Esophagus muscularis mucosa (tissue), 4 donors: ENCODE measurements at regions not wholly inside any gene's neighbourhood (a gene's known extent, or its start where the extent isn't known, plus 50 kb on each side); places are given as distances from the start of the nearest gene placed in this dataset.
"Not testable (repeated sequence)": the region's sequence is repeated elsewhere in the genome, so short reads cannot be mapped to it uniquely, and the experiment has no call there.

Source experiments
- DNase-seq: peaks from one replicate; pipeline ENCODE4 v3.0.0-alpha.2; 2017; ENCODE audit errors: extremely low spot score
- H3K27ac ChIP-seq, 4 donors: fragments of 200-600 bp; sonication (generic); replicated peaks in 1 of 4; 1 replicate in 3 of 4; 2 replicates in 1 of 4; pipeline ENCODE4 v1.5.1; 2016 to 2019; ENCODE audit warnings: mild to moderate bottlenecking in 1 of 4
- H3K27me3 ChIP-seq, 4 donors: fragments of 200-600 bp; sonication (generic); one replicate each; pipeline versions ENCODE4 v1.5.1 to v1.6.0; 2016 to 2019
- H3K36me3 ChIP-seq, 4 donors: fragments of 200-600 bp; sonication (generic); one replicate each; pipeline ENCODE4 v1.5.1; 2016 to 2019
- H3K4me1 ChIP-seq, 4 donors: fragments of 200-600 bp; sonication (generic); one replicate each; pipeline ENCODE4 v1.5.1; 2016 to 2019
- H3K4me3 ChIP-seq, 4 donors: fragments of 200-600 bp; sonication (generic); 1 replicate in 2 of 4; 2 replicates in 2 of 4; pipeline ENCODE4 v1.5.1; 2016 to 2019; ENCODE audit warnings: mild to moderate bottlenecking in 4 of 4, moderate library complexity in 1 of 4
- H3K9me3 ChIP-seq, 4 donors: fragments of 200-600 bp; sonication (generic); 1 replicate in 3 of 4; 2 replicates in 1 of 4; pipeline ENCODE4 v1.5.1; 2016 to 2019
- CTCF ChIP-seq, 3 experiments: fragments of 200-600 bp in 2 of 3; fragments of 450-650 bp in 1 of 3; sonication (generic) in 2 of 3; IDR thresholded peaks; one replicate each; pipeline ENCODE4 v1.5.1; 2017 to 2019; ENCODE audit warnings: antibody characterized with exemption in 3 of 3, mild to moderate bottlenecking in 2 of 3, moderate library complexity in 1 of 3
- EP300 ChIP-seq: sonication (generic); formaldehyde crosslinking; IDR thresholded peaks from one replicate; pipeline ENCODE4 v1.6.1; 2017; ENCODE audit warnings: antibody characterized with exemption
- POLR2A ChIP-seq: fragments of 450-650 bp; IDR thresholded peaks from one replicate; pipeline ENCODE4 v1.6.1; 2017; ENCODE audit warnings: antibody characterized with exemption, moderate library complexity, mild to moderate bottlenecking, low read depth
- POLR2AphosphoS5 ChIP-seq, 2 donors: sonication (generic); formaldehyde crosslinking; IDR thresholded peaks; one replicate each; pipeline ENCODE4 v1.6.1; 2017; ENCODE audit warnings: antibody characterized with exemption in 2 of 2
- WGBS: methylation state at CpG from one replicate; pipeline ENCODE4 v1.1.5; 2018; 5-methylcytosine and 5-hydroxymethylcytosine counted together
- intact Hi-C: fragments of 100-400 bp; cut with DNase I; formaldehyde crosslinking; loops from one replicate; pipeline ENCODE4 v1.15.1; 2023

GRCh38 chr14:22291406-22291805 is 297.6 kb downstream of the DAD1 start:
- TF ChIP-seq POLR2A (no peak), POLR2AphosphoS5 (IDR thresholded peaks at IDR 0.05) (no peak), EP300 (no peak), CTCF (IDR thresholded peaks at IDR 0.05) (no peak)
- Histone ChIP-seq H3K27me3 (no peaks in the 10 kb centered on the region), H3K9me3 (no peaks in the 10 kb centered on the region), H3K27ac (no peak overlapping the region), H3K4me3 (no peak overlapping the region), H3K4me1 (no peaks in the 10 kb centered on the region), H3K36me3 (no peaks in the 10 kb centered on the region)
- intact Hi-C loops: no loop called here
- DNase-seq: no peak

GRCh38 chr14:22289570-22289969 is 299.5 kb downstream of the DAD1 start:
- Histone ChIP-seq H3K4me3 (no peak overlapping the region), H3K27ac (no peak overlapping the region), H3K27me3 (no peaks in the 10 kb centered on the region), H3K36me3 (no peaks in the 10 kb centered on the region), H3K4me1 (no peaks in the 10 kb centered on the region), H3K9me3 (no peaks in the 10 kb centered on the region)
- intact Hi-C loops: no loop called here
- 69% methylated on average over 1 of the region's 1 CpG for WGBS
- DNase-seq: no peak
- TF ChIP-seq POLR2AphosphoS5 (IDR thresholded peaks at IDR 0.05) (no peak), EP300 (no peak)

GRCh38 chr14:22285991-22286390 is 303.0 kb downstream of the DAD1 start:
- no peaks in the 10 kb centered on the region for H3K9me3 ChIP-seq
- intact Hi-C loops: no loop called here
- H3K27me3 ChIP-seq: no peaks in the 10 kb centered on the region
- no peaks in the 10 kb centered on the region for H3K36me3 ChIP-seq
- no peak overlapping the region for H3K4me3 ChIP-seq
- 85% methylated on average over 3 of the region's 3 CpGs for WGBS
- TF ChIP-seq POLR2A: no peak
- no peak for TF ChIP-seq POLR2AphosphoS5 (IDR thresholded peaks at IDR 0.05)
- no peak for TF ChIP-seq EP300
- no peak for TF ChIP-seq CTCF (IDR thresholded peaks at IDR 0.05)
- peaks cover 0 to 9% (median 7%) of the 10 kb centered on the region in 4 donors for H3K4me1 ChIP-seq
- H3K27ac ChIP-seq: no peak overlapping the region
- DNase-seq: no peak

GRCh38 chr14:22282949-22283348 is 306.1 kb downstream of the DAD1 start:
- 72% methylated on average over 5 of the region's 5 CpGs for WGBS
- TF ChIP-seq CTCF (IDR thresholded peaks at IDR 0.05) (no peak), POLR2A (no peak)
- no peaks in the 10 kb centered on the region for H3K9me3 ChIP-seq
- no peaks in the 10 kb centered on the region for H3K27me3 ChIP-seq
- H3K27ac ChIP-seq: no peak overlapping the region
- no peak for DNase-seq
- intact Hi-C loops: no loop called here
- no peak overlapping the region for H3K4me3 ChIP-seq
- H3K4me1 ChIP-seq: peaks cover 0 to 15% (median 10%) of the 10 kb centered on the region in 4 donors
- no peaks in the 10 kb centered on the region for H3K36me3 ChIP-seq

- intact Hi-C loops: no loop called here
- H3K27me3 ChIP-seq: no peaks in the 10 kb centered on the region
- H3K4me3 ChIP-seq: no peak overlapping the region
- H3K4me1 ChIP-seq: peaks cover 0 to 15% (median 10%) of the 10 kb centered on the region in 4 donors
- H3K9me3 ChIP-seq: no peaks in the 10 kb centered on the region
- 24% methylated on average over 5 of the region's 5 CpGs for WGBS
- no peaks in the 10 kb centered on the region for H3K36me3 ChIP-seq
- TF ChIP-seq EP300 (no peak), POLR2A (no peak), POLR2AphosphoS5 (IDR thresholded peaks at IDR 0.05) (no peak), CTCF (IDR thresholded peaks at IDR 0.05) (no peak)
- no peak overlapping the region for H3K27ac ChIP-seq
- no peak for DNase-seq
Measured at GRCh38 chr14:22282417-22282816, 306.6 kb downstream of the DAD1 start.

GRCh38 chr14:22281447-22281874 is 307.6 kb downstream of the DAD1 start:
- H3K4me3 ChIP-seq, H3K27ac ChIP-seq, DNase-seq, H3K27me3 ChIP-seq, H3K9me3 ChIP-seq, H3K36me3 ChIP-seq, intact Hi-C loops: not testable (repeated sequence)
- WGBS: 36% methylated on average over 7 of the region's 7 CpGs
- H3K4me1 ChIP-seq: peaks cover 0 to 15% (median 10%) of the 10 kb centered on the region in 4 donors
